ENCODE measurements at regions not wholly inside any gene's neighbourhood (a gene's known extent, or its start where the extent isn't known, plus 50 kb on each side); places are given as distances from the start of the nearest gene placed in this dataset.
A peak's percentile ranks its signal among the peaks of the same experiment; 100 is the strongest.

DNA sequence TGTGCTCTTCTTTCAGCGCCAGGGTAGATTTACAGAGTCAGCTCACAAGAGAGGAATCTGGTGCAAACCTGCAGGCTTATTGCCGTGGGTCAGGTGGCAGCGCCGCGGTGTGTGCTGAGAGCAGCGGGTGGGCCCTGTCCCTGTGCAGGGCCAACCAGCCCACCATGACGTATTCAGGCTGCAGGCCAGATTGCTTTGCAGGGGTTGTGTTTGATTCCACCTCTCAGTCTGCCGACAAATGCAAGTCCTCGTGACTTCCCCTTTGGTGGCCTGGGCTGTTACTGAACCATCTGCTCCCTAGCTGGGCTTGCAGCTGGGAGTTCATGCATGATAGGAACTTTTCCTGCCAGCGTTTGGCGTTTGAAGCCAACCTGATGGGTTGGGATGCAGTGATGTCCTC is 66.7 kb upstream of the LEP start:
- Histone ChIP-seq H3K9ac (ENCODE audit: insufficient read depth, low read length, poor library complexity, severe bottlenecking) (no peak overlapping the region), H3K4me3 (replicated peaks in 1 of 3; ENCODE audit: low read depth in 2 of 3, low read length in 3 of 3) (no peak overlapping the region)
- H3K27me3 Mint-ChIP-seq (ENCODE audit: low read depth in 3 of 3): peaks cover 32 to 43% (median 33%) of the 10 kb centered on the region in 3 donors

DNA sequence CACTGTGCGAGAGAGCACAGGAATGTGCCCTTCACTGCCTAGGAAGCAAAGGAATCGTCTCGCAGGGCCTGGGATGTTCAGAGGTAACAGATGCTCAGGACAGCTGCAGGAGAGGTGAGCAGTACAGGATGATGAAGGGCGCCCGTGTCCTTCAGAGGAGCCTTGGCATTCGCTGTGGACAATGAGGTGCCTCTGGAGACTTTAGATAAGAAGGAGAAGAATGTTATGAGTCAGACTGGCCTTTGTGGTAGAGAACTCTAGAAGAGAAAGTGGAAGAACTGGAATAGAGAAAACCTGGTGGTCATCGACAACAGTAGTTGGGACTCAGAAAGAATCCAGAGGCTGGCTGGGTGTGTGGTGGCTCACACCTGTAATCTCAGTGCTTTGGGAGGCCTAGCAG is 64.4 kb upstream of the LEP start:
- no peak overlapping the region for H3K4me2 ChIP-seq (replicated peaks; ENCODE audit: extremely low read depth, low read length, poor library complexity, severe bottlenecking)
- H3K27me3 ChIP-seq (ENCODE audit: control insufficient read depth in 2 of 2, insufficient read depth in 2 of 2, low read length in 2 of 2): peaks cover 0 to 7% of the 10 kb centered on the region in 2 donors
- peaks cover 11 to 20% (median 20%) of the 10 kb centered on the region in 3 donors for H3K27me3 Mint-ChIP-seq (ENCODE audit: low read depth in 3 of 3)
- peaks cover 0 to 2% (median 0%) of the 10 kb centered on the region in 7 donors for H3K9me3 Mint-ChIP-seq
- H3K4me3 Mint-ChIP-seq: no peak overlapping the region
- no peak overlapping the region for H3K9ac ChIP-seq (ENCODE audit: insufficient read depth, low read length, poor library complexity, severe bottlenecking)
- no peak overlapping the region for H3K4me3 ChIP-seq (replicated peaks in 1 of 3; ENCODE audit: low read depth in 2 of 3, low read length in 3 of 3)
- TF ChIP-seq, protein P1, sequence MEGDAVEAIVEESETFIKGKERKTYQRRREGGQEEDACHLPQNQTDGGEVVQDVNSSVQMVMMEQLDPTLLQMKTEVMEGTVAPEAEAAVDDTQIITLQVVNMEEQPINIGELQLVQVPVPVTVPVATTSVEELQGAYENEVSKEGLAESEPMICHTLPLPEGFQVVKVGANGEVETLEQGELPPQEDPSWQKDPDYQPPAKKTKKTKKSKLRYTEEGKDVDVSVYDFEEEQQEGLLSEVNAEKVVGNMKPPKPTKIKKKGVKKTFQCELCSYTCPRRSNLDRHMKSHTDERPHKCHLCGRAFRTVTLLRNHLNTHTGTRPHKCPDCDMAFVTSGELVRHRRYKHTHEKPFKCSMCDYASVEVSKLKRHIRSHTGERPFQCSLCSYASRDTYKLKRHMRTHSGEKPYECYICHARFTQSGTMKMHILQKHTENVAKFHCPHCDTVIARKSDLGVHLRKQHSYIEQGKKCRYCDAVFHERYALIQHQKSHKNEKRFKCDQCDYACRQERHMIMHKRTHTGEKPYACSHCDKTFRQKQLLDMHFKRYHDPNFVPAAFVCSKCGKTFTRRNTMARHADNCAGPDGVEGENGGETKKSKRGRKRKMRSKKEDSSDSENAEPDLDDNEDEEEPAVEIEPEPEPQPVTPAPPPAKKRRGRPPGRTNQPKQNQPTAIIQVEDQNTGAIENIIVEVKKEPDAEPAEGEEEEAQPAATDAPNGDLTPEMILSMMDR (IDR thresholded peaks at IDR 0.05): no peak
- H3K36me3 ChIP-seq (replicated peaks in 1 of 2; ENCODE audit: control insufficient read depth in 1 of 2, insufficient read depth in 2 of 2, low read length in 2 of 2): no peaks in the 10 kb centered on the region
- H3K36me3 Mint-ChIP-seq: no peaks in the 10 kb centered on the region
- H3K79me2 ChIP-seq (ENCODE audit: insufficient read depth, low read length): no peaks in the 10 kb centered on the region
- DNase-seq: no peak
- no peak overlapping the region for H2AFZ ChIP-seq (ENCODE audit: insufficient read depth, low read depth, low read length, poor library complexity, severe bottlenecking)
- peak overlapping the region in 1 of 7 donors; percentile 10 for H3K27ac Mint-ChIP-seq
- no peaks in the 10 kb centered on the region for H3K9me3 ChIP-seq (replicated peaks in 1 of 2; ENCODE audit: control insufficient read depth in 1 of 2, insufficient read depth in 1 of 2, low read length in 2 of 2)
- H3K4me1 ChIP-seq (ENCODE audit: control insufficient read depth in 1 of 2, insufficient read depth in 2 of 2, low read length in 2 of 2): peaks cover 12 to 24% of the 10 kb centered on the region in 2 donors
- no peaks in the 10 kb centered on the region for H4K20me1 ChIP-seq (ENCODE audit: insufficient read depth, low read length)
- 93% methylated on average over 7 of the region's 7 CpGs for WGBS (ENCODE audit: insufficient coverage)
- intact Hi-C loops (cut with micrococcal nuclease): no loop called here
- peaks cover 25% of the 10 kb centered on the region for H3K4me1 Mint-ChIP-seq
- no peak overlapping the region for H3K27ac ChIP-seq (ENCODE audit: low read depth in 1 of 2, low read length in 2 of 2)

More for the DNA sequence above, 66.7 kb upstream of the LEP start:
- H3K27ac Mint-ChIP-seq: no peak overlapping the region
- no peaks in the 10 kb centered on the region for H3K79me2 ChIP-seq (ENCODE audit: insufficient read depth, low read length)
- no peak overlapping the region for H3K27ac ChIP-seq (ENCODE audit: low read depth in 1 of 2, low read length in 2 of 2)
- H3K9me3 ChIP-seq (replicated peaks in 1 of 2; ENCODE audit: control insufficient read depth in 1 of 2, insufficient read depth in 1 of 2, low read length in 2 of 2): peaks cover 0 to 4% of the 10 kb centered on the region in 2 donors
- TF ChIP-seq, protein P1 (IDR thresholded peaks at IDR 0.05): no peak
- WGBS (ENCODE audit: insufficient coverage): 44% methylated on average over 11 of the region's 11 CpGs
- intact Hi-C loops (cut with micrococcal nuclease): no loop called here
- H3K4me1 ChIP-seq (ENCODE audit: control insufficient read depth in 1 of 2, insufficient read depth in 2 of 2, low read length in 2 of 2): peaks cover 12 to 24% of the 10 kb centered on the region in 2 donors
- DNase-seq: peak in 1 of 3 donors; percentile 17
- H3K4me2 ChIP-seq (replicated peaks; ENCODE audit: extremely low read depth, low read length, poor library complexity, severe bottlenecking): no peak overlapping the region
- H3K4me3 Mint-ChIP-seq: no peak overlapping the region
- peaks cover 21% of the 10 kb centered on the region for H3K4me1 Mint-ChIP-seq
- no peaks in the 10 kb centered on the region for H3K36me3 Mint-ChIP-seq
- H4K20me1 ChIP-seq (ENCODE audit: insufficient read depth, low read length): no peaks in the 10 kb centered on the region
- no peak overlapping the region for H2AFZ ChIP-seq (ENCODE audit: insufficient read depth, low read depth, low read length, poor library complexity, severe bottlenecking)
- peaks cover 7 to 30% of the 10 kb centered on the region in 2 donors for H3K27me3 ChIP-seq (ENCODE audit: control insufficient read depth in 2 of 2, insufficient read depth in 2 of 2, low read length in 2 of 2)
- H3K36me3 ChIP-seq (replicated peaks in 1 of 2; ENCODE audit: control insufficient read depth in 1 of 2, insufficient read depth in 2 of 2, low read length in 2 of 2): no peaks in the 10 kb centered on the region
- peaks cover 0 to 3% (median 0%) of the 10 kb centered on the region in 7 donors for H3K9me3 Mint-ChIP-seq

All from CD14-positive monocyte (primary cell).